GM12872 (cell line): ENCODE measurements at regions not wholly inside any gene's neighbourhood (a gene's known extent, or its start where the extent isn't known, plus 50 kb on each side); places are given as distances from the start of the nearest gene placed in this dataset.

Source experiments
- CTCF ChIP-seq: IDR thresholded peaks from 3 replicates; pipeline ENCODE4 v1.5.1; 2011; ENCODE audit warnings: low read depth, mild to moderate bottlenecking, low read length, moderate library complexity; ENCODE audit not compliant: insufficient read depth

GRCh38 chr3:17891139-17891856 lies 148.9 kb upstream of the TBC1D5 start:
- no peak for TF ChIP-seq CTCF

- TF ChIP-seq CTCF: no peak
Observed at GRCh38 chr3:17885986-17886385, 143.6 kb upstream of the TBC1D5 start.

- TF ChIP-seq CTCF: no peak
Observed at GRCh38 chr3:17882981-17883380, 140.6 kb upstream of the TBC1D5 start.

GRCh38 chr3:17877299-17877698 lies 134.9 kb upstream of the TBC1D5 start:
- TF ChIP-seq CTCF: no peak

- TF ChIP-seq CTCF: no peak
Observed at GRCh38 chr3:17874636-17875035, 132.2 kb upstream of the TBC1D5 start.

- no peak for TF ChIP-seq CTCF
Observed at GRCh38 chr3:17872457-17872856, 130.0 kb upstream of the TBC1D5 start.

GRCh38 chr3:17865631-17866030 lies 123.2 kb upstream of the TBC1D5 start:
- TF ChIP-seq CTCF: no peak

- no peak for TF ChIP-seq CTCF
Observed at GRCh38 chr3:17861476-17861875, 119.0 kb upstream of the TBC1D5 start.
